Stimulated activated CD8-positive, alpha-beta memory T cell treated with anti-CD3 and anti-CD28 coated beads, Interleukin-12 subunit alpha, Interleukin-12 subunit beta, amount 100 ng/mL, for 4 hours (primary cell): ENCODE measurements at regions not wholly inside any gene's neighbourhood (a gene's known extent, or its start where the extent isn't known, plus 50 kb on each side); places are given as distances from the start of the nearest gene placed in this dataset.
"Not testable (repeated sequence)": the region's sequence is repeated elsewhere in the genome, so short reads cannot be mapped to it uniquely, and the experiment has no call there.

ENCODE experiments used
- DNase-seq: peaks from one replicate; pipeline ENCODE4 v3.0.0-alpha.2; 2020; ENCODE audit warnings: low read depth

DNA sequence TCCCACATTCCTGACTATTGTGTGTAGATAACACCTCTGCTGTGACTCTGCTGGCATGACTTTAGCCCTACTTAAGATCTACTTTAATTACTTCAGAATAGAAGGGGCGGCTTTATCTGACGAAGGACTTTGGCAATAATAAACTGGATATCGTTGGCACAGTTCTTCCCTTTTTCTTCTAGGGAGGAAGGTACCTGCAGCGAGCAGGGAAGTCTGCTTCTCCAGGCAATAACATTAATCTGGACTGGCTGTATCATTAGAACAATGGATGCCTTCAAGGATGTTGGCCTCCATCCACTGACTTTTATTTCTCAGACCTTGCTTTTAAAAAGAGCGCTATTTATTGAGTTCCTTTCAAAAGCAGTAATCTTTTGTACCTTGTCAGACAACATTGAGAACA, 172.6 kb upstream of the THSD7A start:
- DNase-seq, result no peak

GRCh38 chr7:12007576-12007975, 175.6 kb upstream of the THSD7A start:
- no peak for DNase-seq

DNA sequence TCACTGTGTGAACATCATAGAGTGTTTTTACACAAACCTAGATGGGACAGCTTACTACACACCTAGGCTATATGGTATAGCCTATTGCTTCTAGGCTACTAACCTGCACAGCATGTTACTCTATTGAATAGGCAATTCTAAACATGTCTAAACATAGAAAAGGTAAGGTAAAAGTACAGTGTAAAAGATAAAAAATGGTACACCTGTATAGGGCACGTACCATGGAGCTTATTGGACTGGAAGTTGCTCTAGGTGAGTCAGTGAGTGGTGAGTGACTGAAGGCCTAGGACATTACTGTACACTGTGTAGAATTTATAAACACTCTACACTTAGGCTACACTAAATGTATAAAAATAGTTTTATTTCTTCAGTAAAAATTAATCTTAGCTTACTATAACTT, 182.0 kb upstream of the THSD7A start:
- DNase-seq, result no peak

DNA sequence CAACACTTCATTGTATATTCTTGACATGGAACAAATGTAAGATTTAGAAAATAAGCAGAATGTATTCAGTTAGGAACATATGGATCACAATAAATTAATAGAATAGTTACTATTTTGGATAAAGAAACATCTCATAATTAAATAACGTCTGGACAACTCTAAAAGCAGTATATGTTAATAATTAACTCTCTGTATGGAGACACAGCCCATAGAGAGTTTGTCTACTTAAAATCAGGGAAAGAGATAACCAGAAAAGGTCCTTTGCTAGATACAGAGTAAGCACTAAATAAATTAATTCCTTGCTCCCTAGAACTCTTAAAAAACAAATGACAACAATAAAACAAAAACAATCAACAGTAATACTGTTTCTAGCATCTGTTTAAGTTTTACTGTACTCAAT, 184.4 kb upstream of the THSD7A start:
- no peak for DNase-seq

- no peak for DNase-seq
Measured at GRCh38 chr7:12017046-12017445, 185.0 kb upstream of the THSD7A start.

DNA sequence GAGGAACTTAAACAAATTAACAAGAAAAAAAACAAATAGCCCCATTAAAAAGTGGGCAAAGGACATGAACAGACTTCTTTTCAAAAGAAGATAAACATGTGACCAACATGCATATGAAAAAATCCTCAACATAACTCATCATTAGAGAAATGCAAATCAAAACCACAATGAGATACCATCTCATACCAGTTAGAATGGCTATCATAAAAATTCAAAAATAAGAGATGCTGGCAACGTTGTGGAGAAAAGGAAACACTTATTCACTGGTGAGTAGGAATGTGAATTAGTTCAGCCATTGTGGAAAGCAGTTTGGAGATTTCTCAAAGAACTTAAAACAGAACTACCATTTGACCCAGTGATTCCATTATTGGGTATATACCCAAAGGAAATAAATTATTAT, 189.1 kb upstream of the TMEM106B start:
- not testable (repeated sequence) for DNase-seq

GRCh38 chr7:12025246-12025645, 185.8 kb upstream of the TMEM106B start:
- no peak for DNase-seq

DNA sequence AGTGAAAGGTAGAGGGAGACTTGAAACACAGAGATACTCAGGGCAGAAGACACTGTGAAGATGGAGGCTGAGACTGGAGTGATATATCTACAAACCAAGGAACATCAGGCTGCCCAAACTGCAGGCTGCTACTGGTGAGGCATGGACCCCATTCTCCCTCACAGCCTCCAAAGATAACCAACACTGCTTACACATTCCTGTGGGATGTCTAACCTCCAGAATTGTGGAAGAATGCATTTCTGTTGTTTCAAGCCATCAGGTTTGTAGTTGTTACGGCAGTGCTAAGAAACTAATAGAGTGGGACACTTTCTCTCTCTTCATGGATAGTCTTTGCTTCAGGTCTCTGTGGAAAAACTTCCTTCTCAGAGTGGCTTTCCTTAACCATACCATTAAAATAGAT, 182.6 kb upstream of the TMEM106B start:
- DNase-seq, result no peak

DNA sequence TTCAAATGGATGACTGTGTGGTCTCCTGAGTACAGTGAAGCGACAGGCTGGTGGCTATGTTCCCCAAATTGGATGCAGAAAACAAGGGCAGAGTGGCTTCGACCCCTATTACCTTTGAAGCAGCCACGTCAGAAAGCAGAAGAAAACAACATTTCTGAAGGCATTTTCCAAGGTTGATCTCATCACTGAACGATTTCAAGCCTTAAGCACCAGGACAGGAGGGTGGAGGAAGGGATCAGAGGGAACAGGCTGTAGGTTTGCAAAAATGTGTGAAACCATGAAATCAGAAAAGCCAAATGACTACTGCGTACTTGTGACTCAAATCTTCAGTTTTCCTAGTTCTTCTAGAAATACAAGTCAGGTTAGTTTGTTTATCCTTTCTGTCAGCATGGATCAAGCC, 181.0 kb upstream of the TMEM106B start:
- no peak for DNase-seq

GRCh38 chr7:12031186-12031585, 179.9 kb upstream of the TMEM106B start:
- DNase-seq, result no peak

GRCh38 chr7:12031638-12032037, 179.5 kb upstream of the TMEM106B start:
- DNase-seq, result no peak

DNA sequence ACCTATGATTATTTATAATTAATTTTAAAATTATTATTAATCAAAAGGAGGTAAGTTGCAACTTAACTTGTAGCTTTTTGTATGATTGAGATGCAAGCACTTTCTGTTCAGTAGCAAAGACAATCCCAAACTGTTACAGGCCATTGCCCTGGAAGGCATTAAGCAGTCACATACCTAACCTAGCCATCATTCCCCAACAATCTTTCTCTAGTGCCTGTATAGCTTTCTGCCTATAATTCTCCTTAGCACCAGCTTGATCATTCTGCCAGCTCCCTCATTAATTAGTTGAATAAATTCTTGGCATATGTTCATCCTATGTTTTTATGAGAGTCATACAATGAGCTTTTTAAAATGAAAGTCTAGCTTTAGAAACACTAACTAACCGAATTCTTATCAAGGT, 178.9 kb upstream of the TMEM106B start:
- DNase-seq, result no peak

- not testable (repeated sequence) for DNase-seq
Measured at GRCh38 chr7:12043457-12043856, 167.6 kb upstream of the TMEM106B start.

GRCh38 chr7:12052211-12052610, 158.9 kb upstream of the TMEM106B start:
- DNase-seq, result no peak

GRCh38 chr7:12053561-12053960, 157.5 kb upstream of the TMEM106B start:
- DNase-seq, result no peak

DNA sequence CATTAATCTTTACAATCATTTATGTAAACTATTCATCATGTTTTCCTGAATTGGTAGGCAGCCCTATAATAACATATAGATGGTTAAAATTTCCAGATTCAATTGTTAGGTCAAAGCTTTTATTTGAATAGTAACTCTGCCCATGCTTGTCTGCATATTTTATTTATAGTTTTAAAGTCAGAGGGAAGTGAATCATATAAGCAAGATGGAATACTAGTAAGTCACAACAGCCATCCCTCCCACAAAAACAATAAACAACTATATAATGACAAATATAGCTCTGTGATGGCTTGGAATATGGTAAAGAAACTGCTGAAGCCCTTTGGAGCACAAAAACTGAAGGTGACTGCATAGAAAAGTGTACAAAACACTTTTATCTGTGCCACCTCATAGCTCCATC, 156.3 kb upstream of the TMEM106B start:
- no peak for DNase-seq

DNA sequence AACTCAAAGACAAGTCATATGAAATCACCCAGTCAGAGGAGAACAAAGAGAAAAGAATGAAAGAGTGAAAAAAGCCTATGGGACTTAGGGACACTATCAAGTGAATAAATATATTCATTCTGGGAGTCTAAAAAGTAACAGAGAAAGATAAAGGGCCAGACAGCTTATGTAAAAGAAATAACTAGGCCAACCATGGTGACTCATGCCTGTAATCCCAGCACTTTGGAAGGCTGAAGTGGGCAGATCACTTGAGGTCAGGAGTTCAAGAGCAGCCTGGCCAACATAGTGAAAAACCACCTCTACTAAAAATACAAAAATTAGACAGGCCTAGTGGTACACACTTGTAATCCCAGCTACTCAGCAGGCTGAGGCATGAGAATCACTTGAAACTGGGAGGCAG, 154.7 kb upstream of the TMEM106B start:
- no peak for DNase-seq

DNA sequence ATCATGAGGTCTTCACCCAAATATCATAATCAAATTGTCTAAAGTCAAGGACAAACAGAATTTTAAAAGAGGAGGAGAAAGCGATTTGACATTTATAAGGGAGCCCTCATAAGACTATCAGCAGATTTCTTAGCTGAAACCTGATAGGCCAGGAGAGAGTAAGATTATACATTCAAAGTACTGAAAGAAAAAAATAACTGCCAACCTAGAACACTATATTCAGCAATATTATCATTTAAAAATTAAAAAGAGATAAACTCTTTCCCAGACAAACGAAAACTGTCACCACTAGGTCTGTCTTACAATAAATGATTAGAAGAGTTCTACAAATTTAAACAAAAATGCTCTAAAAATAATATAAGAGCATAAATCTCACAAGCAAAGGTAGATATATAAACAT, 154.1 kb upstream of the TMEM106B start:
- DNase-seq, result no peak

- DNase-seq, result no peak
Measured at GRCh38 chr7:12062062-12062461, 149.0 kb upstream of the TMEM106B start.

- no peak for DNase-seq
Measured at GRCh38 chr7:12064586-12065127, 146.4 kb upstream of the TMEM106B start.

GRCh38 chr7:12066004-12066403, 145.1 kb upstream of the TMEM106B start:
- no peak for DNase-seq

GRCh38 chr7:12066521-12066920, 144.6 kb upstream of the TMEM106B start:
- DNase-seq, result no peak

DNA sequence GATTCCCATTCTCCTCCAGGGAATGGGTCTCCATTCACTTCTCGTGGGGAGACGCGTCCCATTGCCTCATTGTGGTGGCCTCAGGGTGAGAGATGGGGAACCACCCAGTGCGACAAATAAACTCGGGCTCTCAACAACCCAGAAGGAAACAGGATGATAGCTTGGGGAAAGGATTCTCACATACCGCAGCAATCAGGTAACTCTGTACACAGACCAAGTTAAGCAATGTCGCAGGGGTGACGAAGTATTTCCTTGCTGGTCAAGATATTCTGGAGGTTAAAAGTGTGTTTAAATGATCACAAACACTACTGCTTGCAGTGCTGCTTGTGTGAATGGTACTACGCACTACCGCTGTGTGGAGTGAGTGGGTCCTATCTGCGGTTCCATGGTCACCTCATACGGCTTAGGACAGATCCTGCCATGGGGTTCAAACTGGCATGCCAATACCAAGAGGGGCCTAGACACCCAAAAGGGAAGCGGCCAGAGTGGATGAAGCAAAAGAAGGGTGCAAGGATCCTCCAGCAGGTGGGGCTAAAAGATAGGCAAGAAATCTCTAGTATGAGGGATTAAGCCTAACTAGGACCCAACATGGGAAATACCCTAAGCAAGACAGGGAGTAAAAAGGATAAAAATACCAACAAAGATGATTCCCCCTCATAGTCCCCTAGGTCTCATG, 143.8 kb upstream of the TMEM106B start:
- peak; percentile 3 for DNase-seq

GRCh38 chr7:12069757-12070156, 141.3 kb upstream of the TMEM106B start:
- no peak for DNase-seq
